Stimulated activated naive CD8-positive, alpha-beta T cell treated with anti-CD3 and anti-CD28 coated beads, Interleukin-15, amount 100 ng/mL, for 72 hours (primary cell): ENCODE measurements at regions not wholly inside any gene's neighbourhood (a gene's known extent, or its start where the extent isn't known, plus 50 kb on each side); places are given as distances from the start of the nearest gene placed in this dataset.

Experiments
- ATAC-seq: fragments of 150-1000 bp; cut with Tn5 transposase; 2 replicates; pipeline ENCODE4 v1.10.0; 2021; ENCODE audit warnings: mild to moderate bottlenecking, moderate library complexity
- DNase-seq, 2 donors: peaks; one replicate each; pipeline ENCODE4 v3.0.0; 2021 to 2022
- H3K27ac Mint-ChIP-seq, 2 donors: one replicate each; pipeline ENCODE4 v1.8.0; 2022; ENCODE audit warnings: mild to moderate bottlenecking in 2 of 2, mixed read lengths in 2 of 2, moderate library complexity in 2 of 2
- H3K27me3 Mint-ChIP-seq: one replicate; pipeline ENCODE4 v1.8.0; 2022; ENCODE audit warnings: mixed read lengths
- H3K4me1 Mint-ChIP-seq: one replicate; pipeline ENCODE4 v1.8.0; 2022; ENCODE audit warnings: mild to moderate bottlenecking, mixed read lengths
- H3K4me3 Mint-ChIP-seq, 2 donors: one replicate each; pipeline ENCODE4 v1.8.0; 2022; ENCODE audit warnings: mild to moderate bottlenecking in 2 of 2, mixed read lengths in 2 of 2, moderate library complexity in 1 of 2
- H3K9me3 Mint-ChIP-seq, 2 donors: one replicate each; pipeline ENCODE4 v1.8.0; 2022; ENCODE audit warnings: mixed read lengths in 2 of 2

DNA sequence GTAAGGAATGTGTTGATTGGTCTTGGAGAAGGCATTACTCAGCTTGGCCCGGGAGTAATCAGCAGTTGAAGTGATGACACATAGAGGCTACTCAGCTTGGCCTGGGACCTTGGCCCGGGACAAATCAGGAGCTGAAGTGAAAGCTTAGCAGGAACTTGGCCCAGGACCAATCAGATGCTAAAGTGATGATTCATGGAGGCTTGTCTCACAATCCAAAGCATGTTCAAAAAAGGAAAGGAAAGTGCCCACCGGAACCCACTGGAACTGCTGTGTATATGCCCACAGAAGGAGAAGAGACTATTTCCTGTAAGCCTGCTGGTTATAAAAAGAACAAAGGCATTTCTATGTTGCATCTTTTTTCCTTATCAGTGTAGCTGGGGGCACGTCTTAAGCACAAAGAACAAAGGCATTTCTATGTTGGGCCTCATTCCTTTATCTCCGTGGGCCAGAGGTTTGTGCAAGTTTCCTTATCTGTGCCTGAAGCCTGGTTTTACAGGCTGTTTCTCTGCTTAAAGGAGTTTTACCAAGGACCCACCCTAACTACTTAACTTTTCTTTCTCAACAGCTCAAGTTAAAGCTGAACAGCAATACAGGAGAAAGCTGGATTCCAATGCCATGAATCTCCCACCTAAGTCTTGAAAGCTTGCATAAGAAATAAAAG is 1176.7 kb downstream of the NLGN4X start:
- H3K4me1 Mint-ChIP-seq = no peaks in the 10 kb centered on the region
- no peaks in the 10 kb centered on the region for H3K9me3 Mint-ChIP-seq
- H3K27me3 Mint-ChIP-seq = no peaks in the 10 kb centered on the region
- ATAC-seq (no peak), DNase-seq (no peak)
- H3K27ac Mint-ChIP-seq = no peak overlapping the region
- no peak overlapping the region for H3K4me3 Mint-ChIP-seq

DNA sequence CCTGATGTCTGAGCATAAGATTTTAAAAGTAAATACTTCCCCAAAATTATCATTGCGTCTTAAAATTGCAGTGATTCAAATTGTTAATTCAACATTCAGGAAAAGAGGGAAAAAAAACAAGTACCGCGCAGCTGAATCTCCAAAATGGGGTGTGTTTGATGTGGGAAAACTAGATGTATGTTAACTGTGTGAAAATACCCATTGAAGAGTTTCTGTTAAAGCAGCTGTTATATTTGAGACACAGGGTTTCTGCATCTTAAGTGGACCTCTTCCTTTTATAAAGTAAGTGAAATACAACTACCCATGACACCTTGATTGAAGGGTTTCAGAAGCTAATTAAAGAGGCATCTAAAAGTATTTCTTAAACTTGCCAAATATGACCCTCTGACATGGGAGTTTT is 1186.1 kb downstream of the NLGN4X start:
- Mint-ChIP-seq H3K4me1 (no peaks in the 10 kb centered on the region), H3K9me3 (no peaks in the 10 kb centered on the region), H3K27ac (no peak overlapping the region), H3K4me3 (no peak overlapping the region), H3K27me3 (no peaks in the 10 kb centered on the region)
- DNase-seq = no peak
- ATAC-seq = no peak

DNA sequence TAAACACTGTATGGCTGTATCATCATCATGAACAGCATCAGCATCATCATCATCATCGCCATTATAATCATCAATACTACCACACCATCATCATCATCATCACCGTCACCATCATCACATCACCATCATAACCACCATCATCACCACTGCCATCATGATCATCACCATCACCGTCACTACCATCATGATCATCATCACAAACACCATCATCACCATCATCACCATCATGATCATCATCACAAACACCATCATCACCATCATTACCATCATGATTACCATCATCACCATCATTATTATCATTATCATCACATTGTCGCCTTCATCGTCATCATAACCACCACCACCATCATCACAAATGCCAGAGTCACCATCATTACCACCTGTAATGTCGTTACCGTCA is 1196.9 kb downstream of the NLGN4X start:
- Mint-ChIP-seq H3K9me3 (peaks cover 5 to 7% of the 10 kb centered on the region in 2 donors), H3K4me1 (no peaks in the 10 kb centered on the region), H3K27me3 (no peaks in the 10 kb centered on the region), H3K4me3 (no peak overlapping the region), H3K27ac (no peak overlapping the region)
- no peak for DNase-seq
- ATAC-seq = no peak

GRCh38 chrX:5015451-5015850 is 1213.2 kb downstream of the NLGN4X start:
- Mint-ChIP-seq H3K9me3 (no peaks in the 10 kb centered on the region), H3K27me3 (no peaks in the 10 kb centered on the region), H3K27ac (no peak overlapping the region), H3K4me1 (no peaks in the 10 kb centered on the region), H3K4me3 (no peak overlapping the region)
- no peak for ATAC-seq
- DNase-seq = no peak

- no peaks in the 10 kb centered on the region for H3K27me3 Mint-ChIP-seq
- H3K4me3 Mint-ChIP-seq = no peak overlapping the region
- DNase-seq = no peak
- H3K4me1 Mint-ChIP-seq = no peaks in the 10 kb centered on the region
- no peak for ATAC-seq
- no peaks in the 10 kb centered on the region for H3K9me3 Mint-ChIP-seq
- no peak overlapping the region for H3K27ac Mint-ChIP-seq
Observed at GRCh38 chrX:4994855-4995254, 1233.8 kb downstream of the NLGN4X start.

GRCh38 chrX:4978613-4979012 is 1250.1 kb downstream of the NLGN4X start:
- H3K4me1 Mint-ChIP-seq = no peaks in the 10 kb centered on the region
- H3K27ac Mint-ChIP-seq = no peak overlapping the region
- ATAC-seq (no peak), DNase-seq (no peak)
- no peak overlapping the region for H3K4me3 Mint-ChIP-seq
- peaks cover 0 to 8% of the 10 kb centered on the region in 2 donors for H3K9me3 Mint-ChIP-seq
- H3K27me3 Mint-ChIP-seq = no peaks in the 10 kb centered on the region

GRCh38 chrX:4971646-4972045 is 1257.0 kb downstream of the NLGN4X start:
- H3K9me3 Mint-ChIP-seq = peaks cover 0 to 8% of the 10 kb centered on the region in 2 donors
- no peak overlapping the region for H3K27ac Mint-ChIP-seq
- no peaks in the 10 kb centered on the region for H3K27me3 Mint-ChIP-seq
- no peak for ATAC-seq
- no peak for DNase-seq
- H3K4me1 Mint-ChIP-seq = no peaks in the 10 kb centered on the region
- H3K4me3 Mint-ChIP-seq = no peak overlapping the region

- no peak overlapping the region for H3K27ac Mint-ChIP-seq
- ATAC-seq (no peak), DNase-seq (no peak)
- H3K4me1 Mint-ChIP-seq = no peaks in the 10 kb centered on the region
- no peak overlapping the region for H3K4me3 Mint-ChIP-seq
- no peaks in the 10 kb centered on the region for H3K27me3 Mint-ChIP-seq
- H3K9me3 Mint-ChIP-seq = peaks cover 0 to 8% of the 10 kb centered on the region in 2 donors
Observed at GRCh38 chrX:4964112-4964511, 1250.7 kb upstream of the PRKX start.

GRCh38 chrX:4963432-4963831 is 1250.0 kb upstream of the PRKX start:
- H3K4me1 Mint-ChIP-seq = no peaks in the 10 kb centered on the region
- H3K9me3 Mint-ChIP-seq = peaks cover 0 to 8% of the 10 kb centered on the region in 2 donors
- no peaks in the 10 kb centered on the region for H3K27me3 Mint-ChIP-seq
- H3K4me3 Mint-ChIP-seq = no peak overlapping the region
- ATAC-seq (no peak), DNase-seq (no peak)
- H3K27ac Mint-ChIP-seq = no peak overlapping the region

GRCh38 chrX:4944767-4945166 is 1231.3 kb upstream of the PRKX start:
- H3K27me3 Mint-ChIP-seq = no peaks in the 10 kb centered on the region

GRCh38 chrX:4936315-4936714 is 1222.9 kb upstream of the PRKX start:
- DNase-seq (no peak), ATAC-seq (no peak)
- no peak overlapping the region for H3K4me3 Mint-ChIP-seq
- H3K4me1 Mint-ChIP-seq = no peaks in the 10 kb centered on the region
- H3K9me3 Mint-ChIP-seq = no peaks in the 10 kb centered on the region
- no peak overlapping the region for H3K27ac Mint-ChIP-seq
- H3K27me3 Mint-ChIP-seq = no peaks in the 10 kb centered on the region

More at GRCh38 chrX:4944767-4945166, 1231.3 kb upstream of the PRKX start:
- Mint-ChIP-seq H3K27ac (no peak overlapping the region), H3K9me3 (no peaks in the 10 kb centered on the region), H3K4me3 (no peak overlapping the region), H3K4me1 (no peaks in the 10 kb centered on the region)
- DNase-seq (no peak), ATAC-seq (no peak)

DNA sequence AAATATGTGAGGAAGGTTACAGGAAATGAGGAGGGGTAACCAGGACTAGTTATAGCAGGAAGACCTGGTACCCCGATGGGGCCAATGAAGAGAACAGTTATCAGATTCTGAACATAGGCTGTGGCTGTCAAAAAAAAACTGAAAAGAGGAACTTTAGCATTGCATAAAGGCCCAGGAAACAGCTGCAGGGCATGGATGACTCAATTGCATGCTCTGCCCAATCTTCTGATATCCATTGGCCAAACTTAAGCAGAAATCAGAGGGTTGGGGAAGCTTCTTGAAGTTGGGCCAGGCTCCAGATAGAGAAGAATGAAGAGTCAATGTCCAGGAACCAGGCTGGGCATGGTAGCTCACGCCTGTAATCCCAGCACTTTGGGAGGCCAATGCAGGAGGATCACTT is 1222.4 kb upstream of the PRKX start:
- H3K4me3 Mint-ChIP-seq = no peak overlapping the region
- no peaks in the 10 kb centered on the region for H3K4me1 Mint-ChIP-seq
- H3K27ac Mint-ChIP-seq = peak overlapping the region in 1 of 2 donors; percentile 67
- DNase-seq (no peak), ATAC-seq (no peak)
- peaks cover 0 to under 1% of the 10 kb centered on the region in 2 donors for H3K9me3 Mint-ChIP-seq
- no peaks in the 10 kb centered on the region for H3K27me3 Mint-ChIP-seq

- Mint-ChIP-seq H3K4me3 (no peak overlapping the region), H3K27me3 (no peaks in the 10 kb centered on the region), H3K4me1 (no peaks in the 10 kb centered on the region), H3K9me3 (peaks cover 0 to 5% of the 10 kb centered on the region in 2 donors), H3K27ac (peak overlapping the region in 1 of 2 donors; percentile 67)
- ATAC-seq (no peak), DNase-seq (no peak)
Observed at GRCh38 chrX:4935401-4935800, 1222.0 kb upstream of the PRKX start.

DNA sequence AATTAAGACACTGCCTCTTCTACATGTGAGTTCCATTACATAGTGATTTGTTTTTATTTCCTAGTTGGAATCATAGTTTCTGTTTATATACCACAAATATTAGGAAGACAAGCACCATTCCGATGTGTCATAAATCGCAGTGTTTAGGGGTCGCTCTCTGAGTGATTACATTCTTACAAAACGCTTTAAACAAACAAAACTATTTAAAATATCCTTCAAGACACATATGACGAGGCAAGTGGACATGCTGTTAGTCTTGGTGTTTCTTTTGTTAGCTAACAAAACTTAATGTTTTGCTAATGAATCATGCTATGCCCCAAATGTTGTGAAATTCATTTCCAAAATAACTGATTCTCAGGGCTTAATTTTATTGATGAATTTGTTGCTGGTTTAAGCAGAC is 1219.3 kb upstream of the PRKX start:
- Mint-ChIP-seq H3K9me3 (peaks cover 0 to 7% of the 10 kb centered on the region in 2 donors), H3K27me3 (no peaks in the 10 kb centered on the region), H3K27ac (no peak overlapping the region), H3K4me3 (no peak overlapping the region), H3K4me1 (no peaks in the 10 kb centered on the region)
- no peak for DNase-seq
- ATAC-seq = no peak

DNA sequence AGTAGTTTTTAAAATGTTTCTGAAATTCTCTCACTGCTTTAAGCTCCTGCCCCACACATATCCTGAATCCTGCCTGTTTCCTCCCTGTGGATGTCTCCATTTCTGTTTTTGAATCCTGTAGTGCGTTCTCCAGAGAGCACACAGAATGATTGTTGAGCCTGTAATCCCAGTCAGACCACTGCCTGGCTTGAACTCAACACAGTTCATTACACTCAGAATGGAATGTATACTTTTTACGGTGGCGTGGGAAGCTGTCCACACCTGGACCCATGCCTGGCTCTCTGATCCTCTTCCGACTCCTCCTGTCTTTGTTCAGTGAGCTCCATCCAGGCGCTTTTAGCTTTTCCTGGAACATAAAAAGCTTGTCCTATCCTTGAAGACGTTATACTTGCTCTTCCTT is 1217.0 kb upstream of the PRKX start:
- H3K27me3 Mint-ChIP-seq = no peaks in the 10 kb centered on the region
- peaks cover 0 to 7% of the 10 kb centered on the region in 2 donors for H3K9me3 Mint-ChIP-seq
- no peak overlapping the region for H3K27ac Mint-ChIP-seq
- H3K4me1 Mint-ChIP-seq = no peaks in the 10 kb centered on the region
- DNase-seq (no peak), ATAC-seq (no peak)
- H3K4me3 Mint-ChIP-seq = no peak overlapping the region

GRCh38 chrX:4925911-4926310 is 1212.5 kb upstream of the PRKX start:
- Mint-ChIP-seq H3K9me3 (peaks cover 0 to 6% of the 10 kb centered on the region in 2 donors), H3K27me3 (no peaks in the 10 kb centered on the region), H3K4me1 (no peaks in the 10 kb centered on the region), H3K4me3 (no peak overlapping the region), H3K27ac (no peak overlapping the region)
- DNase-seq = no peak
- no peak for ATAC-seq

DNA sequence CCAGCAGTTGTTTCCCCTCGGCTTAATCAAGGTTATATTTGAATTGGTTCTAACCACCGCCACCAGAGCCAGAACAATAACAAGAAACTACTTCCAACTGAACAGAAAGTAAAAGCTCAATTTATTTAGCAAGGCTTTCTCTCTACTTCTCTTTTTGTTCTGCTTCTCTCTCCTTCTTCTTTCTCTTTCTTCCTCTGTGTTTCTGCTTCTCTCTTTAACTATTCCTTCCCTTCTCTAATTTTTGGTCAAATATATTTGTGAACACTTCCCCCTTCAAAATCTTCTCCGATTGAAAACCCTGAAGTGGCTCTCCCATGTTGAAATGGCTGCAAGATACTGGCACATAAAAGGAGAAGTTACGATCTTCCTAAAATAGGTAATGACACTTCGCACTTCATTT is 1195.9 kb upstream of the PRKX start:
- Mint-ChIP-seq H3K4me3 (no peak overlapping the region), H3K27me3 (no peaks in the 10 kb centered on the region), H3K27ac (no peak overlapping the region), H3K4me1 (no peaks in the 10 kb centered on the region), H3K9me3 (peaks cover 0 to 17% of the 10 kb centered on the region in 2 donors)
- no peak for DNase-seq
- no peak for ATAC-seq
